ENCODE measurements at regions not wholly inside any gene's neighbourhood (a gene's known extent, or its start where the extent isn't known, plus 50 kb on each side); places are given as distances from the start of the nearest gene placed in this dataset.

GRCh38 chrX:69286565-69286906, 121.3 kb upstream of the PJA1 start:
- TF ChIP-seq POLR2A (IDR thresholded peaks at IDR 0.05) = no peak
- TF ChIP-seq CTCF (IDR thresholded peaks at IDR 0.05 in 4 of 5, conservative IDR thresholded peaks at IDR 0.05 in 1 of 5) = no peak

All from gastrocnemius medialis (tissue), 4 donors.